ENCODE measurements at regions not wholly inside any gene's neighbourhood (a gene's known extent, or its start where the extent isn't known, plus 50 kb on each side); places are given as distances from the start of the nearest gene placed in this dataset.

- H3K27ac ChIP-seq = no peak overlapping the region
- no peak for DNase-seq (ENCODE audit: low read depth, low spot score)
Observed at GRCh38 chr15:54850101-54850500, 346.6 kb downstream of the RSL24D1 start.

- no peak overlapping the region for H3K27ac ChIP-seq
- DNase-seq (ENCODE audit: low read depth, low spot score) = no peak
Observed at GRCh38 chr15:54843006-54843405, 353.7 kb downstream of the RSL24D1 start.

GRCh38 chr15:54841701-54842305 lies 354.9 kb downstream of the RSL24D1 start:
- no peak for DNase-seq (ENCODE audit: low read depth, low spot score)

GRCh38 chr15:54840621-54841398 lies 355.9 kb downstream of the RSL24D1 start:
- H3K27ac ChIP-seq = no peak overlapping the region
- DNase-seq (ENCODE audit: low read depth, low spot score) = no peak

More at GRCh38 chr15:54841701-54842305, 354.9 kb downstream of the RSL24D1 start:
- no peak overlapping the region for H3K27ac ChIP-seq

GRCh38 chr15:54839379-54839778 lies 357.4 kb downstream of the RSL24D1 start:
- no peak overlapping the region for H3K27ac ChIP-seq
- no peak for DNase-seq (ENCODE audit: low read depth, low spot score)

- no peak overlapping the region for H3K27ac ChIP-seq
- no peak for DNase-seq (ENCODE audit: low read depth, low spot score)
Observed at GRCh38 chr15:54836052-54836795, 360.5 kb downstream of the RSL24D1 start.

GRCh38 chr15:54829821-54830220 lies 366.9 kb downstream of the RSL24D1 start:
- no peak for DNase-seq (ENCODE audit: low read depth, low spot score)

GRCh38 chr15:54820811-54821210 lies 375.9 kb downstream of the RSL24D1 start:
- no peak for DNase-seq (ENCODE audit: low read depth, low spot score)
- no peak overlapping the region for H3K27ac ChIP-seq

More at GRCh38 chr15:54829821-54830220, 366.9 kb downstream of the RSL24D1 start:
- H3K27ac ChIP-seq = no peak overlapping the region

- DNase-seq (ENCODE audit: low read depth, low spot score) = no peak
- H3K27ac ChIP-seq = no peak overlapping the region
Observed at GRCh38 chr15:54820098-54820497, 376.6 kb downstream of the RSL24D1 start.

- no peak for DNase-seq (ENCODE audit: low read depth, low spot score)
- no peak overlapping the region for H3K27ac ChIP-seq
Observed at GRCh38 chr15:54816401-54816800, 380.3 kb downstream of the RSL24D1 start.

- DNase-seq (ENCODE audit: low read depth, low spot score) = no peak
- H3K27ac ChIP-seq = no peak overlapping the region
Observed at GRCh38 chr15:54815556-54815955, 381.2 kb downstream of the RSL24D1 start.

- no peak overlapping the region for H3K27ac ChIP-seq
- DNase-seq (ENCODE audit: low read depth, low spot score) = no peak
Observed at GRCh38 chr15:54812383-54812782, 384.4 kb downstream of the RSL24D1 start.

GRCh38 chr15:54810496-54810895 lies 386.2 kb downstream of the RSL24D1 start:
- no peak for DNase-seq (ENCODE audit: low read depth, low spot score)

GRCh38 chr15:54810031-54810430 lies 386.7 kb downstream of the RSL24D1 start:
- DNase-seq (ENCODE audit: low read depth, low spot score) = no peak
- no peak overlapping the region for H3K27ac ChIP-seq

More at GRCh38 chr15:54810496-54810895, 386.2 kb downstream of the RSL24D1 start:
- no peak overlapping the region for H3K27ac ChIP-seq

- DNase-seq (ENCODE audit: low read depth, low spot score) = no peak
- no peak overlapping the region for H3K27ac ChIP-seq
Observed at GRCh38 chr15:54808321-54808720, 388.4 kb downstream of the RSL24D1 start.

- H3K27ac ChIP-seq = peak overlapping the region; percentile 34
- DNase-seq (ENCODE audit: low read depth, low spot score) = no peak
Observed at GRCh38 chr15:54803987-54804386, 392.8 kb downstream of the RSL24D1 start.

GRCh38 chr15:54803134-54803808 lies 393.5 kb downstream of the RSL24D1 start:
- DNase-seq (ENCODE audit: low read depth, low spot score) = no peak

GRCh38 chr15:54792526-54792925 lies 404.2 kb downstream of the RSL24D1 start:
- DNase-seq (ENCODE audit: low read depth, low spot score) = no peak
- H3K27ac ChIP-seq = no peak overlapping the region

More at GRCh38 chr15:54803134-54803808, 393.5 kb downstream of the RSL24D1 start:
- peak overlapping the region; percentile 34 for H3K27ac ChIP-seq

- no peak for DNase-seq (ENCODE audit: low read depth, low spot score)
- no peak overlapping the region for H3K27ac ChIP-seq
Observed at GRCh38 chr15:54790693-54791092, 406.0 kb downstream of the RSL24D1 start.

GRCh38 chr15:54789376-54789775 lies 407.4 kb downstream of the RSL24D1 start:
- no peak for DNase-seq (ENCODE audit: low read depth, low spot score)

More at GRCh38 chr15:54789376-54789775, 407.4 kb downstream of the RSL24D1 start:
- no peak overlapping the region for H3K27ac ChIP-seq

Data from epithelial cell of prostate (primary cell).